ENCODE measurements at regions not wholly inside any gene's neighbourhood (a gene's known extent, or its start where the extent isn't known, plus 50 kb on each side); places are given as distances from the start of the nearest gene placed in this dataset.

DNA sequence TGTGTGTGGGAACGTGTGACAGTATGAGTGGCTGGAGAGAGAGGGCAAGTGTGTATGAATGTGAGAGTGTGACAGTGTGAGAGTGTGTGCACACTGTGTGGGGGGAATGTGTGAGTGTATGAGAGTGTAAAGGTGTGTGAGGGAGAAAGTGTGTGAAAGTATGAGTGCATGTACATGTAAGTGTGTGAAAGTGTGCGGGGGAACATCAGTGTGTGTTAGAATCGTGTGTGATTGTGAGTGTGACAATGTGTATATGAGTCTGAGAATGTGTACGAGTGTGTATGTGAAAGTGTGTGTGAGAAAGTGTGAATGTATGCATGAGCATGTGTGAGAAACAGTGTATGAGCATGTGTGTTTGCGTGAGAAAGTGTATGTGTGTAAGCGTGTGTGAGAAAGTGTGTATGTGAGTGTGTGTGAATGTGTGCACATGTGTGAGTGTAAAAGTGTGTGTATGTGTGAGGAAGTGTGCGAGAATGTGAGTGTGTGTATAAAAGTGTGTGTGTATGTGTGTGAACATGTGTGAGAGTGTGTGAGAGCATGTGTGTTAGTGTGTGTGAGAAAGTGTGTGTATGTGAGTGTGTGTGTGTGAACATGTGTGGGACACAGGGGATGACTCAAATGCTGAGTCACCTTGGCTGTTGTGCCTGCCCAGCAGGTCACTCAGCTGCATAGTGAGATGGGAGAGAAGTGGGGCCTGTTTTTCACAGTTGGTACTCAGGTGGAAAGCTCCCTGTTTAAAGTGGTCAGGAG, 220.5 kb upstream of the TBX3 start:
- ChIA-PET POLR2A (no interaction called here), CTCF (no interaction called here)
- DNase-seq (ENCODE audit: extremely low spot score): no peak
- no peak for TF ChIP-seq SP1 (IDR thresholded peaks at IDR 0.05)
- no peak for TF ChIP-seq PKNOX1 (IDR thresholded peaks at IDR 0.05)
- no peak for TF ChIP-seq ELF4 (IDR thresholded peaks at IDR 0.05)
- no peak for TF ChIP-seq HDGF (IDR thresholded peaks at IDR 0.05; ENCODE audit: borderline replicate concordance)
- TF ChIP-seq NFRKB (IDR thresholded peaks at IDR 0.05): no peak
- no peak for TF ChIP-seq L3MBTL2 (conservative IDR thresholded peaks at IDR 0.05)
- TF ChIP-seq LEF1 (IDR thresholded peaks at IDR 0.05; ENCODE audit: borderline replicate concordance): no peak
- no peak for TF ChIP-seq TARDBP (IDR thresholded peaks at IDR 0.05)
- TF ChIP-seq BHLHE40 (IDR thresholded peaks at IDR 0.05; ENCODE audit: borderline replicate concordance): no peak
- no peak for TF ChIP-seq CTBP1 (IDR thresholded peaks at IDR 0.05; ENCODE audit: borderline replicate concordance)

GRCh38 chr12:114903083-114903691, 219.2 kb upstream of the TBX3 start:
- no peak for DNase-seq (ENCODE audit: extremely low spot score)
- ChIA-PET POLR2A (no interaction called here), CTCF (no interaction called here)
- TF ChIP-seq PKNOX1 (IDR thresholded peaks at IDR 0.05): no peak
- no peak for TF ChIP-seq FOXA1 (IDR thresholded peaks at IDR 0.05)
- TF ChIP-seq NFRKB (IDR thresholded peaks at IDR 0.05): no peak
- no peak for TF ChIP-seq L3MBTL2 (conservative IDR thresholded peaks at IDR 0.05)

GRCh38 chr12:114902665-114903064, 218.7 kb upstream of the TBX3 start:
- DNase-seq (ENCODE audit: extremely low spot score): no peak
- ChIA-PET CTCF (no interaction called here), POLR2A (no interaction called here)
- TF ChIP-seq ELF4 (IDR thresholded peaks at IDR 0.05) (no peak), ZNF384 (IDR thresholded peaks at IDR 0.05) (no peak), ARNT (IDR thresholded peaks at IDR 0.05) (no peak), TARDBP (IDR thresholded peaks at IDR 0.05) (no peak), NFRKB (IDR thresholded peaks at IDR 0.05) (no peak), BHLHE40 (IDR thresholded peaks at IDR 0.05; ENCODE audit: borderline replicate concordance) (no peak), PKNOX1 (IDR thresholded peaks at IDR 0.05) (no peak), FOXA1 (IDR thresholded peaks at IDR 0.05) (no peak), CTBP1 (IDR thresholded peaks at IDR 0.05; ENCODE audit: borderline replicate concordance) (no peak), LEF1 (IDR thresholded peaks at IDR 0.05; ENCODE audit: borderline replicate concordance) (no peak), FOXK2 (IDR thresholded peaks at IDR 0.05) (no peak), SUZ12 (IDR thresholded peaks at IDR 0.05) (no peak), HDGF (IDR thresholded peaks at IDR 0.05; ENCODE audit: borderline replicate concordance) (no peak), L3MBTL2 (conservative IDR thresholded peaks at IDR 0.05) (no peak), SP1 (IDR thresholded peaks at IDR 0.05) (no peak), FOXM1 (IDR thresholded peaks at IDR 0.05; ENCODE audit: borderline replicate concordance) (no peak)

GRCh38 chr12:114901316-114901715, 217.3 kb upstream of the TBX3 start:
- no peak for TF ChIP-seq PKNOX1 (IDR thresholded peaks at IDR 0.05)
- no peak for TF ChIP-seq HDGF (IDR thresholded peaks at IDR 0.05; ENCODE audit: borderline replicate concordance)
- no peak for TF ChIP-seq L3MBTL2 (conservative IDR thresholded peaks at IDR 0.05)
- TF ChIP-seq SUZ12 (IDR thresholded peaks at IDR 0.05): no peak
- no peak for TF ChIP-seq ZNF384 (IDR thresholded peaks at IDR 0.05)
- DNase-seq (ENCODE audit: extremely low spot score): no peak
- CTCF ChIA-PET: no interaction called here
- POLR2A ChIA-PET: no interaction called here

- CTCF ChIA-PET: no interaction called here
- POLR2A ChIA-PET: no interaction called here
- TF ChIP-seq HDGF (IDR thresholded peaks at IDR 0.05; ENCODE audit: borderline replicate concordance): no peak
- no peak for TF ChIP-seq L3MBTL2 (conservative IDR thresholded peaks at IDR 0.05)
- TF ChIP-seq FOXA1 (IDR thresholded peaks at IDR 0.05): no peak
- no peak for TF ChIP-seq BHLHE40 (IDR thresholded peaks at IDR 0.05; ENCODE audit: borderline replicate concordance)
- no peak for TF ChIP-seq NFRKB (IDR thresholded peaks at IDR 0.05)
- no peak for TF ChIP-seq TARDBP (IDR thresholded peaks at IDR 0.05)
- TF ChIP-seq FOXM1 (IDR thresholded peaks at IDR 0.05; ENCODE audit: borderline replicate concordance): no peak
- TF ChIP-seq ZNF384 (IDR thresholded peaks at IDR 0.05): no peak
- no peak for TF ChIP-seq FOXK2 (IDR thresholded peaks at IDR 0.05)
- TF ChIP-seq ELF4 (IDR thresholded peaks at IDR 0.05): no peak
- no peak for TF ChIP-seq SP1 (IDR thresholded peaks at IDR 0.05)
- TF ChIP-seq LEF1 (IDR thresholded peaks at IDR 0.05; ENCODE audit: borderline replicate concordance): no peak
- no peak for DNase-seq (ENCODE audit: extremely low spot score)
These were observed 214.2 kb upstream of the TBX3 start for GRCh38 chr12:114898159-114898558.

- TF ChIP-seq ZNF384 (IDR thresholded peaks at IDR 0.05) (no peak), L3MBTL2 (conservative IDR thresholded peaks at IDR 0.05) (no peak), FOXA1 (IDR thresholded peaks at IDR 0.05) (no peak), FOXM1 (IDR thresholded peaks at IDR 0.05; ENCODE audit: borderline replicate concordance) (no peak), SUZ12 (IDR thresholded peaks at IDR 0.05) (no peak), BHLHE40 (IDR thresholded peaks at IDR 0.05; ENCODE audit: borderline replicate concordance) (no peak), NFRKB (IDR thresholded peaks at IDR 0.05) (no peak), LEF1 (IDR thresholded peaks at IDR 0.05; ENCODE audit: borderline replicate concordance) (no peak), CTBP1 (IDR thresholded peaks at IDR 0.05; ENCODE audit: borderline replicate concordance) (no peak), ELF4 (IDR thresholded peaks at IDR 0.05) (no peak), TARDBP (IDR thresholded peaks at IDR 0.05) (no peak), HDGF (IDR thresholded peaks at IDR 0.05; ENCODE audit: borderline replicate concordance) (no peak), FOXK2 (IDR thresholded peaks at IDR 0.05) (no peak), PKNOX1 (IDR thresholded peaks at IDR 0.05) (no peak), SP1 (IDR thresholded peaks at IDR 0.05) (no peak), ARNT (IDR thresholded peaks at IDR 0.05) (no peak)
- ChIA-PET POLR2A (no interaction called here), CTCF (interaction anchor here (0.6 kb wide), 1 partner anchor 271 kb away, joined by 3 read pairs; no protein-coding TSS in a partner anchor)
- no peak for DNase-seq (ENCODE audit: extremely low spot score)
These were observed 211.9 kb upstream of the TBX3 start for GRCh38 chr12:114895827-114896226.
